GM12878 (cell line): ENCODE measurements at regions not wholly inside any gene's neighbourhood (a gene's known extent, or its start where the extent isn't known, plus 50 kb on each side); places are given as distances from the start of the nearest gene placed in this dataset.

Experiments used
- ATAC-seq: fragments of 200-7000 bp; cut with Tn5 transposase; 3 replicates; pipeline ENCODE4 v1.9.1; 2020; ENCODE audit warnings: mild to moderate bottlenecking, moderate library complexity
- BruUV-seq: library from RNA; stranded (reverse); fragments of 400-500 nt; replicated peaks from 2 replicates; lab custom pipeline; 2021; lab: Mats Ljungman, UMichigan
- CTCF ChIA-PET: fragments of 300-600 bp; sonication (Branson Sonifier 250); formaldehyde crosslinking; extraction: SDS; loops from one replicate; lab custom pipeline; 2021; ENCODE audit warnings: inconsistent platforms; lab: Yijun Ruan, JAX
- POLR2A ChIA-PET: fragments of 350-600 bp; formaldehyde crosslinking; extraction: SDS; loops from one replicate; lab custom pipeline; 2021; ENCODE audit warnings: inconsistent platforms; lab: Charles Lee
- RAD21 ChIA-PET: fragments of 300-600 bp; sonication (Branson Sonifier 250); formaldehyde crosslinking; loops from one replicate; lab custom pipeline; 2023; ENCODE audit warnings: antibody characterized with exemption; ENCODE audit not compliant: unreplicated experiment; lab: Charles Lee
- SMC1A ChIA-PET: fragments of 300-600 bp; sonication (Branson Sonifier 250); formaldehyde crosslinking; loops from one replicate; lab custom pipeline; 2023; ENCODE audit not compliant: unreplicated experiment, uncharacterized antibody; lab: Charles Lee
- DNase-seq: peaks from one replicate; pipeline ENCODE4 v3.0.0-alpha.2; 2011; ENCODE audit warnings: low read depth, low spot score
- FAIRE-seq: peaks from 3 replicates; lab custom pipeline; 2011; peaks lifted over from hg19 to GRCh38; lab: Jason Lieb, UNC
- H2AFZ ChIP-seq: 2 replicates; pipeline ENCODE4 v1.6.0; 2011; ENCODE audit warnings: low read depth, low read length, control low read depth; ENCODE audit not compliant: control insufficient read depth
- H3K27ac ChIP-seq: 2 replicates; pipeline ENCODE4 v1.5.1; 2011; ENCODE audit warnings: control low read depth; ENCODE audit not compliant: control insufficient read depth, insufficient read depth
- H3K27me3 ChIP-seq, 2 experiments: replicated peaks in 1 of 2; 2 replicates each; pipeline versions ENCODE4 v1.6.0 to v1.6.1; 2011; ENCODE audit warnings: low read length in 1 of 2; ENCODE audit not compliant: control insufficient read depth in 2 of 2, insufficient read depth in 2 of 2
- H3K36me3 ChIP-seq, 2 experiments: 2 replicates each; pipeline ENCODE4 v1.5.1; 2011; ENCODE audit warnings: low read length in 1 of 2; ENCODE audit not compliant: control insufficient read depth in 2 of 2, insufficient read depth in 2 of 2
- H3K4me1 ChIP-seq: 2 replicates; pipeline ENCODE4 v1.6.1; 2011; ENCODE audit warnings: mild to moderate bottlenecking, low read length, moderate library complexity, mixed read lengths; ENCODE audit not compliant: control insufficient read depth, insufficient read depth
- H3K4me2 ChIP-seq: 2 replicates; pipeline ENCODE4 v1.6.0; 2011; ENCODE audit warnings: control low read depth; ENCODE audit not compliant: control insufficient read depth, insufficient read depth
- H3K4me3 ChIP-seq: fragments of 200-600 bp; sonication (generic); 2 replicates; pipeline ENCODE4 v1.5.1; 2016
- H3K79me2 ChIP-seq: 2 replicates; pipeline ENCODE4 v1.6.0; 2011; ENCODE audit warnings: low read length; ENCODE audit not compliant: control insufficient read depth, insufficient read depth
- H3K9ac ChIP-seq: 2 replicates; pipeline ENCODE4 v1.8.0; 2011; ENCODE audit warnings: low read length, control low read depth, mixed read lengths; ENCODE audit not compliant: control insufficient read depth, insufficient read depth
- H3K9me3 ChIP-seq: replicated peaks from 3 replicates; pipeline ENCODE4 v1.5.1; 2011; ENCODE audit warnings: mild to moderate bottlenecking, low read length; ENCODE audit not compliant: control insufficient read depth, insufficient read depth
- H4K20me1 ChIP-seq: 2 replicates; pipeline ENCODE4 v1.6.0; 2011; ENCODE audit not compliant: control insufficient read depth, insufficient read depth
- ATF7 ChIP-seq: fragments of 450-650 bp; IDR thresholded peaks from 2 replicates; pipeline ENCODE4 v1.6.1; 2016; ENCODE audit warnings: low read depth, mild to moderate bottlenecking
- E4F1 ChIP-seq: fragments of 450-650 bp; IDR thresholded peaks from 2 replicates; pipeline ENCODE4 v1.6.1; 2018; ENCODE audit warnings: borderline replicate concordance, mild to moderate bottlenecking; ENCODE audit not compliant: partially characterized antibody
- FOS ChIP-seq: IDR thresholded peaks from 3 replicates; pipeline ENCODE4 v1.6.1; 2011; ENCODE audit warnings: borderline replicate concordance; ENCODE audit not compliant: insufficient read length; ENCODE audit errors: extremely low read depth
- WGBS: methylation state at CpG from one replicate; pipeline ENCODE4 v1.1.6; 2016; ENCODE audit warnings: low lambda C conversion rate; ENCODE audit not compliant: insufficient replicate concordance, insufficient coverage; ENCODE audit errors: missing lambda C conversion rate; 5-methylcytosine and 5-hydroxymethylcytosine counted together
- in situ Hi-C: fragments of 300-500 bp; cut with MboI; formaldehyde crosslinking; loops from 9 replicates; pipeline ENCODE4 v1.14.3; 2018; ENCODE audit warnings: mixed read lengths
- intact Hi-C: fragments of 100-400 bp; cut with micrococcal nuclease; formaldehyde crosslinking; loops from one replicate; pipeline ENCODE4 v1.14.2; 2022; ENCODE audit not compliant: unreplicated experiment
- TF ChIP-seq, protein P1 (sequence below): fragments of 450-650 bp; IDR thresholded peaks from 2 replicates; pipeline ENCODE4 v1.6.1; 2014; ENCODE audit warnings: mild to moderate bottlenecking

DNA sequence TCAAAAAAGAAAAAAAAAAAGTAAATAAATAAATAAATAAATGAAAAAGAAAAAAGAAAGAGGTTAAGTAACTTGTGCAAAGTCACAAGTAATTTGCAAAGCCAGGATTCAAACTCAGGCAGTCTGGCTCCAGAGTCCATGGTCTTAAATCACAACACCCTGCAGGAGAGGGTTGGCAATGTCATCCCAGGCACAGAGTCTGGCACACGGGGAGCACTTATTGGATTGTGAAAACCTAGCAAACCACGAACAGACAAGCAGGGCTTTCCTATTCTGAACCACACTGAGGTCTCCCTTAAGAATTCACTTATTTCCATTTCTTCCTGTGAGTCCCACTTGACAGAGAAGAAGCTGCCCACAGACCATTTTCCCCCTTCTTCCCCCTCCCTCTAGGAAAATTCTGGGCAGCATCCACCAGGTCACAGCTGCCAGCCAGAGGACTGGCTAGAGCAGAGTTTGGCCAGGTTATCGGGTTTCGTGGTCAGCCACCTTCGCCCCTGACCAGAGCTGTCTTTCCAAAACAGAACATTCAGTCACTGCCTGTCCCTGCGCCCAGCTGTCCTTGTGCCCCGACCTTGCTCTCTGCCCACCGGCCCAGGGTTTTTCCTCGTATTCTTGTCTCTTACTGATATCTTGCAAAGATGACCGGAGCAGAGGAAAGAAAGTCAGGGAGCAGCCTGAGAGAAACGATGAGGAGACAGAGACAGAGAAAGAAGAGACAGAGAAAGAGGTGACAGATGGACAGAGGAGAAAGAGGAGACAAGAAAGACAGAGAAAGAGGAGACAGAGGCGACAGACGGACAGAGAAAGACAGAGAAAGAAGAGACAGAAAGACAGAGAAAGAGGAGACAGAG, 106.4 kb upstream of the PTPN1 start:
- WGBS, result 22% methylated on average over 13 of the region's 13 CpGs
- RAD21 ChIA-PET, result no interaction called here
- no peaks in the 10 kb centered on the region for H3K79me2 ChIP-seq
- H3K4me3 ChIP-seq, result no peak overlapping the region
- H3K27ac ChIP-seq, result no peak overlapping the region
- no peak overlapping the region for H2AFZ ChIP-seq
- in situ Hi-C loops, result no loop called here
- H3K9me3 ChIP-seq, result no peaks in the 10 kb centered on the region
- H3K27me3 ChIP-seq, result no peaks in the 10 kb centered on the region; a peak in 3 of 4 replicates
- CTCF ChIA-PET, result no interaction called here
- no peak for DNase-seq
- SMC1A ChIA-PET, result interaction anchor here (1.8 kb wide), 1 partner anchor 11 kb away, joined by 5 read pairs; no protein-coding TSS in a partner anchor
- no peaks in the 10 kb centered on the region for H4K20me1 ChIP-seq
- no peak for FAIRE-seq
- TF ChIP-seq, protein P1, sequence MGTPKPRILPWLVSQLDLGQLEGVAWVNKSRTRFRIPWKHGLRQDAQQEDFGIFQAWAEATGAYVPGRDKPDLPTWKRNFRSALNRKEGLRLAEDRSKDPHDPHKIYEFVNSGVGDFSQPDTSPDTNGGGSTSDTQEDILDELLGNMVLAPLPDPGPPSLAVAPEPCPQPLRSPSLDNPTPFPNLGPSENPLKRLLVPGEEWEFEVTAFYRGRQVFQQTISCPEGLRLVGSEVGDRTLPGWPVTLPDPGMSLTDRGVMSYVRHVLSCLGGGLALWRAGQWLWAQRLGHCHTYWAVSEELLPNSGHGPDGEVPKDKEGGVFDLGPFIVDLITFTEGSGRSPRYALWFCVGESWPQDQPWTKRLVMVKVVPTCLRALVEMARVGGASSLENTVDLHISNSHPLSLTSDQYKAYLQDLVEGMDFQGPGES, result no peak
- TF ChIP-seq E4F1, result peak; percentile 5
- no peak for TF ChIP-seq FOS
- no peak for TF ChIP-seq ATF7
- no peak for ATAC-seq
- H3K4me2 ChIP-seq, result no peak overlapping the region
- no peaks in the 10 kb centered on the region for H3K36me3 ChIP-seq
- H3K9ac ChIP-seq, result no peak overlapping the region
- BruUV-seq, result no TSS peak
- POLR2A ChIA-PET, result no interaction called here
- intact Hi-C loops, result no loop called here
- H3K4me1 ChIP-seq, result no peaks in the 10 kb centered on the region
